CD4-positive, alpha-beta T cell (primary cell): ENCODE measurements at regions not wholly inside any gene's neighbourhood (a gene's known extent, or its start where the extent isn't known, plus 50 kb on each side); places are given as distances from the start of the nearest gene placed in this dataset.

Source experiments
- ATAC-seq: fragments of 200-7000 bp; cut with Tn5 transposase; one replicate; pipeline ENCODE4 v1.10.0; 2022; ENCODE audit warnings: mild to moderate bottlenecking; ENCODE audit not compliant: poor library complexity
- CTCF ChIA-PET: fragments of 350-600 bp; sonication (Branson Sonifier 250); formaldehyde crosslinking; loops from one replicate; lab custom pipeline; 2021; ENCODE audit warnings: antibody characterized with exemption, inconsistent platforms; lab: Charles Lee
- POLR2A ChIA-PET: fragments of 350-600 bp; sonication (Branson Sonifier 250); formaldehyde crosslinking; loops from one replicate; lab custom pipeline; 2021; ENCODE audit warnings: antibody characterized with exemption, inconsistent platforms; lab: Charles Lee
- DNase-seq, 14 experiments: peaks; one replicate each; pipeline ENCODE4 v3.0.0-alpha.2; 2013 to 2020; ENCODE audit warnings: mixed read lengths in 2 of 14
- H3K27ac ChIP-seq, 2 donors: one replicate each; pipeline versions ENCODE4 v1.5.1 to v1.7.0; 2013; ENCODE audit warnings: low read length in 2 of 2, low read depth in 1 of 2, mild to moderate bottlenecking in 1 of 2
- H3K27me3 ChIP-seq, 2 experiments: 1 replicate in 1 of 2; 2 replicates in 1 of 2; pipeline versions ENCODE4 v1.6.1 to v1.7.0; 2013; ENCODE audit warnings: low read length in 2 of 2, control low read depth in 1 of 2, mild to moderate bottlenecking in 1 of 2, moderate library complexity in 1 of 2; ENCODE audit not compliant: insufficient read depth in 2 of 2, control insufficient read depth in 1 of 2
- H3K36me3 ChIP-seq: one replicate; pipeline ENCODE4 v1.6.1; 2013; ENCODE audit warnings: low read length, control low read depth; ENCODE audit not compliant: insufficient read depth
- H3K4me1 ChIP-seq: one replicate; pipeline ENCODE4 v1.6.1; 2013; ENCODE audit warnings: low read length, control low read depth; ENCODE audit not compliant: insufficient read depth
- H3K4me3 ChIP-seq: one replicate; pipeline ENCODE4 v1.5.1; 2013; ENCODE audit warnings: mild to moderate bottlenecking, low read length, moderate library complexity
- H3K9me3 ChIP-seq, 2 experiments: 1 replicate in 1 of 2; 2 replicates in 1 of 2; pipeline versions ENCODE4 v1.6.1 to v1.7.0; 2013; ENCODE audit warnings: low read length in 2 of 2, mild to moderate bottlenecking in 2 of 2, control low read depth in 1 of 2, moderate library complexity in 1 of 2; ENCODE audit not compliant: control insufficient read depth in 1 of 2, insufficient read depth in 1 of 2
- H3K27ac Mint-ChIP-seq: one replicate; pipeline ENCODE4 v1.8.0; 2020; ENCODE audit warnings: mixed read lengths
- H3K27me3 Mint-ChIP-seq: one replicate; pipeline ENCODE4 v1.8.0; 2021; ENCODE audit warnings: mixed read lengths
- H3K36me3 Mint-ChIP-seq: one replicate; pipeline ENCODE4 v1.8.0; 2021; ENCODE audit warnings: low read depth, mixed read lengths
- H3K4me1 Mint-ChIP-seq: one replicate; pipeline ENCODE4 v1.8.0; 2021; ENCODE audit warnings: low read depth, mixed read lengths
- H3K4me3 Mint-ChIP-seq: one replicate; pipeline ENCODE4 v1.8.0; 2020; ENCODE audit warnings: mild to moderate bottlenecking, mixed read lengths
- H3K9me3 Mint-ChIP-seq: one replicate; pipeline ENCODE4 v1.8.0; 2020; ENCODE audit warnings: mixed read lengths
- intact Hi-C, 2 experiments: fragments of 100-400 bp; cut with DNase I in 1 of 2; cut with micrococcal nuclease in 1 of 2; formaldehyde crosslinking; loops; one replicate each; pipeline versions ENCODE4 v1.15.1 to v1.9.0; 2023 to 2025; cut with DNase I, micrococcal nuclease
- TF ChIP-seq, protein P1 (sequence below): fragments of 200-600 bp; IDR thresholded peaks from one replicate; pipeline ENCODE4 v1.8.0; 2022; ENCODE audit warnings: antibody characterized with exemption, mild to moderate bottlenecking

DNA sequence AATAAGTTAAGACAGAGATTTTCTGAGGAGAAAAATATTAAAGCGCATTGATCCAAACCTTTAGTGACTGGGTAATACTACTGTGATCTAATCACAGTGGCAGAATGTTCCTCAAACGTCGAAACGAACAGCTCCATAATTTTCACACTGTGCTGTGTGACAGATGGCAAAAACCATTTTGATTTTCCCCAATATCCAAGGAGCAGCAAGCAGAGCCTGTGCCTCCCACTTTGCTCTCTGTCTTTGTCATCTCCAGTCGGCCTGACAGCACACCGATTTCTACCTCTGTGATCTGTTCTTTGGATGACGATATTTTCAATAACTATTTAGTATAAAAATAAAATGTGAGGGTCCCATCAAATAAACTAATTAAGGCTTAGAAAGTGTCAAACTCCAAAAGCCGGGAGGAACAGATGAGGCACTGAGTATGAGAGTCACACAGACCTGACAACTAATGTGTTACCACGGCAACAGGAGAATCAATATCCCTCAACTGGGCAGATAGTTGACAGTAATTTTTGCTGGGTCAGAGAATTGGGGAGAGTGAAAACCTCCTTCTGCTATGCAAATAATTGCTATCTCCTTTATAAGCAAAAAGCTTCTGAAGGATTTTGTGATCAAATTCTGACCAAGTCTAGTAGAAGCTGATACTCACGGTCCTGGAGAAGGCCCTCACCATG lies 489.1 kb upstream of the CFAP20DC start:
- Mint-ChIP-seq H3K36me3 (no peaks in the 10 kb centered on the region), H3K27me3 (no peaks in the 10 kb centered on the region), H3K27ac (no peak overlapping the region), H3K4me3 (no peak overlapping the region), H3K4me1 (peaks cover 45% of the 10 kb centered on the region), H3K9me3 (no peaks in the 10 kb centered on the region)
- H3K9me3 ChIP-seq: no peaks in the 10 kb centered on the region
- no peaks in the 10 kb centered on the region for H3K36me3 ChIP-seq
- no peak overlapping the region for H3K4me3 ChIP-seq
- H3K27me3 ChIP-seq: no peaks in the 10 kb centered on the region
- DNase-seq (no peak), ATAC-seq (no peak)
- POLR2A ChIA-PET: no interaction called here
- CTCF ChIA-PET: no interaction called here
- H3K27ac ChIP-seq: no peak overlapping the region
- TF ChIP-seq, protein P1, sequence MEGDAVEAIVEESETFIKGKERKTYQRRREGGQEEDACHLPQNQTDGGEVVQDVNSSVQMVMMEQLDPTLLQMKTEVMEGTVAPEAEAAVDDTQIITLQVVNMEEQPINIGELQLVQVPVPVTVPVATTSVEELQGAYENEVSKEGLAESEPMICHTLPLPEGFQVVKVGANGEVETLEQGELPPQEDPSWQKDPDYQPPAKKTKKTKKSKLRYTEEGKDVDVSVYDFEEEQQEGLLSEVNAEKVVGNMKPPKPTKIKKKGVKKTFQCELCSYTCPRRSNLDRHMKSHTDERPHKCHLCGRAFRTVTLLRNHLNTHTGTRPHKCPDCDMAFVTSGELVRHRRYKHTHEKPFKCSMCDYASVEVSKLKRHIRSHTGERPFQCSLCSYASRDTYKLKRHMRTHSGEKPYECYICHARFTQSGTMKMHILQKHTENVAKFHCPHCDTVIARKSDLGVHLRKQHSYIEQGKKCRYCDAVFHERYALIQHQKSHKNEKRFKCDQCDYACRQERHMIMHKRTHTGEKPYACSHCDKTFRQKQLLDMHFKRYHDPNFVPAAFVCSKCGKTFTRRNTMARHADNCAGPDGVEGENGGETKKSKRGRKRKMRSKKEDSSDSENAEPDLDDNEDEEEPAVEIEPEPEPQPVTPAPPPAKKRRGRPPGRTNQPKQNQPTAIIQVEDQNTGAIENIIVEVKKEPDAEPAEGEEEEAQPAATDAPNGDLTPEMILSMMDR: no peak
- intact Hi-C loops: no loop called here
- peaks cover 9% of the 10 kb centered on the region for H3K4me1 ChIP-seq

DNA sequence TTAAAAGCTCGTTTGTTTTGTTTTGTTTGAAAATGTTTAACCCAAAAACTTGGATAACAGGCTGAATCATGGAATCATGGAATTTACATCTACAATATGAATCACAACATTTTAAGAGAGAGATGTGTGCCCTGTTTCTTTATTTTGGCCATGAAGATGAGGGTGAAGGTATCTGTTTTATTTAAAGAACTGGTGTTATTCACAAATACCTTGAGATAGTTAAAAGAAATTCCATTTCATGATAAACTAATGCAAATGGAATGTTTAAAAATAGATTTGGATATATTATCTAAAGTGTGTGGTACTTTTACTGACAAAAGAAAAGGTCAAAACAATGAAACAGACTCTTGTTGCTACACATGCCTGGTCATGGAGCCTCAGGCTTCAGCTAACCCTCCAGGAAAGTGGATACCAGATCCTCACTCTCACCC lies 486.0 kb upstream of the CFAP20DC start:
- no peak overlapping the region for H3K27ac Mint-ChIP-seq
- intact Hi-C loops: no loop called here
- H3K27me3 ChIP-seq: no peaks in the 10 kb centered on the region
- peaks cover 18% of the 10 kb centered on the region for H3K4me1 Mint-ChIP-seq
- CTCF ChIA-PET: no interaction called here
- no peaks in the 10 kb centered on the region for H3K4me1 ChIP-seq
- no peak overlapping the region for H3K4me3 ChIP-seq
- no peak overlapping the region for H3K27ac ChIP-seq
- no peaks in the 10 kb centered on the region for H3K36me3 ChIP-seq
- TF ChIP-seq, protein P1: no peak
- H3K4me3 Mint-ChIP-seq: no peak overlapping the region
- H3K9me3 ChIP-seq: no peaks in the 10 kb centered on the region
- no peaks in the 10 kb centered on the region for H3K9me3 Mint-ChIP-seq
- H3K36me3 Mint-ChIP-seq: no peaks in the 10 kb centered on the region
- ATAC-seq (no peak), DNase-seq (no peak)
- POLR2A ChIA-PET: interaction anchor here (0.8 kb wide), 1 partner anchor 92 kb away, joined by 3 read pairs; no protein-coding TSS in a partner anchor
- no peaks in the 10 kb centered on the region for H3K27me3 Mint-ChIP-seq

DNA sequence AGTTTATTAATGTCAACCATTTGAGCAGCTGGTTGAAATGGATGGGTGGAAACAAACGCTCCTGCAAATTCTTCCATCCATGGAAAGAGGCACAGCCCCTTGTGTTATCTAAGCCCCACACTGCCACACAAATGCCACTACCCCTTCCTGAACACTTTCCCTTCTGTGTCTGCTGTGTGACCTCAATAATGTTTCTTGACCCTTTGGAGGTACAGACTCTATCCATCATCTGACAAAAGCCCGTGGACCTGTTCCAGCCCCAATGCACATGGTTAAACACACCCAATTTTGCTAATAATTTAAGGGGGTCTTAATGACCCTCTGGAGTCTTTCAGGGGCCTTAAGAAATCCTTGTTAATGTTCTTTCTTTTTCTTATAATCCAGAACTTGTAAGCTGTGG lies 482.2 kb upstream of the CFAP20DC start:
- Histone ChIP-seq H3K27ac (no peak overlapping the region), H3K36me3 (no peaks in the 10 kb centered on the region), H3K4me1 (no peaks in the 10 kb centered on the region), H3K4me3 (no peak overlapping the region), H3K9me3 (no peaks in the 10 kb centered on the region), H3K27me3 (no peaks in the 10 kb centered on the region)
- H3K4me1 Mint-ChIP-seq: no peaks in the 10 kb centered on the region
- intact Hi-C loops: no loop called here
- no peaks in the 10 kb centered on the region for H3K27me3 Mint-ChIP-seq
- no peaks in the 10 kb centered on the region for H3K36me3 Mint-ChIP-seq
- no peak overlapping the region for H3K4me3 Mint-ChIP-seq
- TF ChIP-seq, protein P1: no peak
- ChIA-PET POLR2A (no interaction called here), CTCF (no interaction called here)
- H3K9me3 Mint-ChIP-seq: no peaks in the 10 kb centered on the region
- ATAC-seq: no peak
- no peak for DNase-seq
- no peak overlapping the region for H3K27ac Mint-ChIP-seq
